Subcutaneous abdominal adipose tissue (tissue), 5 donors: ENCODE measurements at regions not wholly inside any gene's neighbourhood (a gene's known extent, or its start where the extent isn't known, plus 50 kb on each side); places are given as distances from the start of the nearest gene placed in this dataset.

ENCODE experiments used
- H3K27ac ChIP-seq: one replicate; pipeline ENCODE4 v1.7.0; 2013; ENCODE audit warnings: low read depth, mild to moderate bottlenecking, inconsistent platforms, low read length, moderate library complexity
- H3K27me3 ChIP-seq, 5 donors: one replicate each; pipeline ENCODE4 v1.7.0; 2013; ENCODE audit warnings: low read length in 5 of 5, inconsistent platforms in 1 of 5; ENCODE audit not compliant: control insufficient read depth in 5 of 5, insufficient read depth in 4 of 5
- H3K36me3 ChIP-seq, 5 donors: one replicate each; pipeline ENCODE4 v1.7.0; 2013; ENCODE audit warnings: low read length in 5 of 5; ENCODE audit not compliant: control insufficient read depth in 5 of 5, insufficient read depth in 5 of 5
- H3K4me1 ChIP-seq, 5 donors: one replicate each; pipeline ENCODE4 v1.7.0; 2013; ENCODE audit warnings: low read length in 5 of 5, mild to moderate bottlenecking in 3 of 5, moderate library complexity in 1 of 5; ENCODE audit not compliant: control insufficient read depth in 5 of 5, insufficient read depth in 5 of 5
- H3K4me3 ChIP-seq, 5 donors: one replicate each; pipeline ENCODE4 v1.7.0; 2013; ENCODE audit warnings: low read length in 5 of 5, low read depth in 1 of 5
- H3K9ac ChIP-seq, 5 donors: one replicate each; pipeline ENCODE4 v1.7.0; 2013; ENCODE audit warnings: low read length in 5 of 5, mild to moderate bottlenecking in 4 of 5, moderate library complexity in 3 of 5
- H3K9me3 ChIP-seq, 5 donors: one replicate each; pipeline ENCODE4 v1.7.0; 2013; ENCODE audit warnings: low read length in 5 of 5; ENCODE audit not compliant: control insufficient read depth in 5 of 5
- donor health status: healthy.
- donor health status: healthy.
- donor health status: healthy.
- donor health status: healthy.
- donor health status: healthy.

- Histone ChIP-seq H3K4me3 (no peak overlapping the region), H3K27me3 (peaks cover 7 to 21% (median 9%) of the 10 kb centered on the region in 5 donors)
Observed at GRCh38 chr10:130372866-130373265, 236.7 kb downstream of the GLRX3 start.

GRCh38 chr10:130377986-130378540 is 241.9 kb downstream of the GLRX3 start:
- H3K9me3 ChIP-seq = peaks cover 0 to 8% (median 3%) of the 10 kb centered on the region in 5 donors
- H3K27ac ChIP-seq = no peak overlapping the region
- H3K36me3 ChIP-seq = no peaks in the 10 kb centered on the region
- H3K9ac ChIP-seq = no peak overlapping the region
- H3K4me1 ChIP-seq = no peaks in the 10 kb centered on the region
- H3K4me3 ChIP-seq = no peak overlapping the region
- H3K27me3 ChIP-seq = peaks cover 0 to 14% (median 6%) of the 10 kb centered on the region in 5 donors

More at GRCh38 chr10:130372866-130373265, 236.7 kb downstream of the GLRX3 start:
- no peaks in the 10 kb centered on the region for H3K36me3 ChIP-seq
- no peak overlapping the region for H3K9ac ChIP-seq
- H3K4me1 ChIP-seq = no peaks in the 10 kb centered on the region
- H3K9me3 ChIP-seq = peaks cover 0 to 8% (median 0%) of the 10 kb centered on the region in 5 donors
- no peak overlapping the region for H3K27ac ChIP-seq

GRCh38 chr10:130378556-130379400 is 242.6 kb downstream of the GLRX3 start:
- peaks cover 0 to 10% (median 3%) of the 10 kb centered on the region in 5 donors for H3K9me3 ChIP-seq
- H3K4me1 ChIP-seq = no peaks in the 10 kb centered on the region
- no peak overlapping the region for H3K27ac ChIP-seq
- H3K36me3 ChIP-seq = no peaks in the 10 kb centered on the region
- peaks cover 0 to 14% (median 6%) of the 10 kb centered on the region in 5 donors for H3K27me3 ChIP-seq
- no peak overlapping the region for H3K4me3 ChIP-seq
- no peak overlapping the region for H3K9ac ChIP-seq

GRCh38 chr10:130380056-130380455 is 243.9 kb downstream of the GLRX3 start:
- H3K27me3 ChIP-seq = peaks cover 0 to 14% (median 6%) of the 10 kb centered on the region in 5 donors
- no peak overlapping the region for H3K9ac ChIP-seq
- H3K4me3 ChIP-seq = no peak overlapping the region
- no peaks in the 10 kb centered on the region for H3K36me3 ChIP-seq
- H3K9me3 ChIP-seq = peaks cover 0 to 15% (median 8%) of the 10 kb centered on the region in 5 donors
- no peaks in the 10 kb centered on the region for H3K4me1 ChIP-seq
- no peak overlapping the region for H3K27ac ChIP-seq

- H3K27ac ChIP-seq = no peak overlapping the region
- H3K4me3 ChIP-seq = no peak overlapping the region
- H3K9me3 ChIP-seq = peaks cover 0 to 15% (median 0%) of the 10 kb centered on the region in 5 donors
- peaks cover 0 to 14% (median 6%) of the 10 kb centered on the region in 5 donors for H3K27me3 ChIP-seq
- no peaks in the 10 kb centered on the region for H3K4me1 ChIP-seq
- H3K9ac ChIP-seq = no peak overlapping the region
- H3K36me3 ChIP-seq = no peaks in the 10 kb centered on the region
Observed at GRCh38 chr10:130382031-130382430, 245.8 kb downstream of the GLRX3 start.

GRCh38 chr10:130387936-130388580 is 251.9 kb downstream of the GLRX3 start:
- Histone ChIP-seq H3K4me1 (no peaks in the 10 kb centered on the region), H3K27ac (no peak overlapping the region), H3K9me3 (peaks cover 0 to 27% (median 19%) of the 10 kb centered on the region in 5 donors), H3K4me3 (no peak overlapping the region), H3K9ac (no peak overlapping the region), H3K36me3 (no peaks in the 10 kb centered on the region), H3K27me3 (no peaks in the 10 kb centered on the region)

GRCh38 chr10:130388746-130389145 is 252.6 kb downstream of the GLRX3 start:
- H3K9ac ChIP-seq = no peak overlapping the region

GRCh38 chr10:130389906-130390305 is 253.7 kb downstream of the GLRX3 start:
- peaks cover 2 to 35% (median 22%) of the 10 kb centered on the region in 5 donors for H3K9me3 ChIP-seq
- no peaks in the 10 kb centered on the region for H3K36me3 ChIP-seq
- H3K27ac ChIP-seq = no peak overlapping the region
- H3K9ac ChIP-seq = no peak overlapping the region
- H3K4me3 ChIP-seq = no peak overlapping the region
- no peaks in the 10 kb centered on the region for H3K4me1 ChIP-seq
- no peaks in the 10 kb centered on the region for H3K27me3 ChIP-seq

More at GRCh38 chr10:130388746-130389145, 252.6 kb downstream of the GLRX3 start:
- Histone ChIP-seq H3K4me1 (no peaks in the 10 kb centered on the region), H3K27ac (no peak overlapping the region), H3K4me3 (no peak overlapping the region), H3K27me3 (no peaks in the 10 kb centered on the region), H3K9me3 (peaks cover 2 to 34% (median 19%) of the 10 kb centered on the region in 5 donors), H3K36me3 (no peaks in the 10 kb centered on the region)

- no peak overlapping the region for H3K27ac ChIP-seq
- H3K27me3 ChIP-seq = no peaks in the 10 kb centered on the region
- no peaks in the 10 kb centered on the region for H3K4me1 ChIP-seq
- no peaks in the 10 kb centered on the region for H3K36me3 ChIP-seq
- no peak overlapping the region for H3K4me3 ChIP-seq
- no peak overlapping the region for H3K9ac ChIP-seq
- peaks cover 5 to 52% (median 32%) of the 10 kb centered on the region in 5 donors for H3K9me3 ChIP-seq
Observed at GRCh38 chr10:130392031-130392430, 255.8 kb downstream of the GLRX3 start.

- H3K27me3 ChIP-seq = no peaks in the 10 kb centered on the region
- H3K27ac ChIP-seq = no peak overlapping the region
- H3K4me3 ChIP-seq = no peak overlapping the region
- peaks cover 5 to 45% (median 25%) of the 10 kb centered on the region in 5 donors for H3K9me3 ChIP-seq
- no peak overlapping the region for H3K9ac ChIP-seq
- H3K36me3 ChIP-seq = no peaks in the 10 kb centered on the region
- no peaks in the 10 kb centered on the region for H3K4me1 ChIP-seq
Observed at GRCh38 chr10:130393342-130393741, 257.2 kb downstream of the GLRX3 start.
